ENCODE measurements at regions not wholly inside any gene's neighbourhood (a gene's known extent, or its start where the extent isn't known, plus 50 kb on each side); places are given as distances from the start of the nearest gene placed in this dataset.

- WGBS (ENCODE audit: insufficient coverage), result 33% methylated on average over 8 of the region's 11 CpGs
- no peaks in the 10 kb centered on the region for H3K36me3 ChIP-seq (ENCODE audit: control insufficient read depth, insufficient read depth, low read length)
- H3K27me3 ChIP-seq (ENCODE audit: control insufficient read depth, insufficient read depth, low read length), result no peaks in the 10 kb centered on the region
- H3K4me3 ChIP-seq (ENCODE audit: low read depth, low read length), result no peak overlapping the region
- DNase-seq (ENCODE audit: low read depth in 4 of 6, low spot score in 6 of 6), result peak in 2 of 6 donors; percentile 23 to 82
- peaks cover 11% of the 10 kb centered on the region for H3K4me1 ChIP-seq (ENCODE audit: control insufficient read depth, insufficient read depth, low read length)
- no peak overlapping the region for H3K27ac ChIP-seq (ENCODE audit: low read depth, low read length)
- no peaks in the 10 kb centered on the region for H3K9me3 ChIP-seq (ENCODE audit: control insufficient read depth, insufficient read depth, low read length)
Observed at GRCh38 chr1:21350202-21350885, 60.1 kb upstream of the ECE1 start.

- 82% methylated on average over 2 of the region's 3 CpGs for WGBS (ENCODE audit: insufficient coverage)
- no peak for DNase-seq (ENCODE audit: low read depth in 4 of 6, low spot score in 6 of 6)
- no peaks in the 10 kb centered on the region for H3K27me3 ChIP-seq (ENCODE audit: control insufficient read depth, insufficient read depth, low read length)
- H3K36me3 ChIP-seq (ENCODE audit: control insufficient read depth, insufficient read depth, low read length), result no peaks in the 10 kb centered on the region
- no peak overlapping the region for H3K27ac ChIP-seq (ENCODE audit: low read depth, low read length)
- no peaks in the 10 kb centered on the region for H3K9me3 ChIP-seq (ENCODE audit: control insufficient read depth, insufficient read depth, low read length)
- H3K4me3 ChIP-seq (ENCODE audit: low read depth, low read length), result no peak overlapping the region
- peaks cover 14% of the 10 kb centered on the region for H3K4me1 ChIP-seq (ENCODE audit: control insufficient read depth, insufficient read depth, low read length)
Observed at GRCh38 chr1:21349693-21350092, 59.4 kb upstream of the ECE1 start.

GRCh38 chr1:21347072-21347581 lies 56.9 kb upstream of the ECE1 start:
- 78% methylated on average over 7 of the region's 8 CpGs for WGBS (ENCODE audit: insufficient coverage)
- no peak overlapping the region for H3K27ac ChIP-seq (ENCODE audit: low read depth, low read length)
- H3K9me3 ChIP-seq (ENCODE audit: control insufficient read depth, insufficient read depth, low read length), result no peaks in the 10 kb centered on the region
- no peaks in the 10 kb centered on the region for H3K27me3 ChIP-seq (ENCODE audit: control insufficient read depth, insufficient read depth, low read length)
- no peak overlapping the region for H3K4me3 ChIP-seq (ENCODE audit: low read depth, low read length)
- H3K36me3 ChIP-seq (ENCODE audit: control insufficient read depth, insufficient read depth, low read length), result no peaks in the 10 kb centered on the region
- H3K4me1 ChIP-seq (ENCODE audit: control insufficient read depth, insufficient read depth, low read length), result peaks cover 32% of the 10 kb centered on the region
- DNase-seq (ENCODE audit: low read depth in 4 of 6, low spot score in 6 of 6), result no peak

GRCh38 chr1:21346365-21347071 lies 56.3 kb upstream of the ECE1 start:
- Histone ChIP-seq H3K4me3 (ENCODE audit: low read depth, low read length) (peak overlapping the region; percentile 69), H3K9me3 (ENCODE audit: control insufficient read depth, insufficient read depth, low read length) (no peaks in the 10 kb centered on the region), H3K4me1 (ENCODE audit: control insufficient read depth, insufficient read depth, low read length) (peaks cover 38% of the 10 kb centered on the region), H3K36me3 (ENCODE audit: control insufficient read depth, insufficient read depth, low read length) (no peaks in the 10 kb centered on the region), H3K27me3 (ENCODE audit: control insufficient read depth, insufficient read depth, low read length) (no peaks in the 10 kb centered on the region), H3K27ac (ENCODE audit: low read depth, low read length) (no peak overlapping the region)
- DNase-seq (ENCODE audit: low read depth in 4 of 6, low spot score in 6 of 6), result no peak
- WGBS (ENCODE audit: insufficient coverage), result 59% methylated on average over 13 of the region's 13 CpGs

GRCh38 chr1:21344750-21345443 lies 54.6 kb upstream of the ECE1 start:
- peak overlapping the region; percentile 67 for H3K4me3 ChIP-seq (ENCODE audit: low read depth, low read length)
- no peaks in the 10 kb centered on the region for H3K27me3 ChIP-seq (ENCODE audit: control insufficient read depth, insufficient read depth, low read length)
- H3K27ac ChIP-seq (ENCODE audit: low read depth, low read length), result peak overlapping the region; percentile 57
- DNase-seq (ENCODE audit: low read depth in 4 of 6, low spot score in 6 of 6), result no peak
- H3K4me1 ChIP-seq (ENCODE audit: control insufficient read depth, insufficient read depth, low read length), result peaks cover 49% of the 10 kb centered on the region
- under 1% methylated on average over 74 of the region's 74 CpGs for WGBS (ENCODE audit: insufficient coverage)
- H3K9me3 ChIP-seq (ENCODE audit: control insufficient read depth, insufficient read depth, low read length), result no peaks in the 10 kb centered on the region
- H3K36me3 ChIP-seq (ENCODE audit: control insufficient read depth, insufficient read depth, low read length), result no peaks in the 10 kb centered on the region

GRCh38 chr1:21344098-21344749 lies 54.0 kb upstream of the ECE1 start:
- DNase-seq (ENCODE audit: low read depth in 4 of 6, low spot score in 6 of 6), result peak in 1 of 6 donors; percentile 7
- H3K27me3 ChIP-seq (ENCODE audit: control insufficient read depth, insufficient read depth, low read length), result no peaks in the 10 kb centered on the region
- no peaks in the 10 kb centered on the region for H3K36me3 ChIP-seq (ENCODE audit: control insufficient read depth, insufficient read depth, low read length)
- no peak overlapping the region for H3K27ac ChIP-seq (ENCODE audit: low read depth, low read length)
- H3K9me3 ChIP-seq (ENCODE audit: control insufficient read depth, insufficient read depth, low read length), result no peaks in the 10 kb centered on the region
- H3K4me3 ChIP-seq (ENCODE audit: low read depth, low read length), result peak overlapping the region; percentile 67
- peaks cover 53% of the 10 kb centered on the region for H3K4me1 ChIP-seq (ENCODE audit: control insufficient read depth, insufficient read depth, low read length)
- 37% methylated on average over 13 of the region's 14 CpGs for WGBS (ENCODE audit: insufficient coverage)

- H3K4me1 ChIP-seq (ENCODE audit: control insufficient read depth, insufficient read depth, low read length), result peaks cover 63% of the 10 kb centered on the region
- H3K9me3 ChIP-seq (ENCODE audit: control insufficient read depth, insufficient read depth, low read length), result no peaks in the 10 kb centered on the region
- 56% methylated on average over 6 of the region's 10 CpGs for WGBS (ENCODE audit: insufficient coverage)
- no peaks in the 10 kb centered on the region for H3K27me3 ChIP-seq (ENCODE audit: control insufficient read depth, insufficient read depth, low read length)
- peak overlapping the region; percentile 5 for H3K4me3 ChIP-seq (ENCODE audit: low read depth, low read length)
- H3K36me3 ChIP-seq (ENCODE audit: control insufficient read depth, insufficient read depth, low read length), result peaks cover 3% of the 10 kb centered on the region
- DNase-seq (ENCODE audit: low read depth in 4 of 6, low spot score in 6 of 6), result peak in 1 of 6 donors; percentile 8
- H3K27ac ChIP-seq (ENCODE audit: low read depth, low read length), result peak overlapping the region; percentile 64
Observed at GRCh38 chr1:21342961-21343838, 52.9 kb upstream of the ECE1 start.

- no peak overlapping the region for H3K4me3 ChIP-seq (ENCODE audit: low read depth, low read length)
- peaks cover 76% of the 10 kb centered on the region for H3K4me1 ChIP-seq (ENCODE audit: control insufficient read depth, insufficient read depth, low read length)
- peak overlapping the region; percentile 52 for H3K27ac ChIP-seq (ENCODE audit: low read depth, low read length)
- no peaks in the 10 kb centered on the region for H3K27me3 ChIP-seq (ENCODE audit: control insufficient read depth, insufficient read depth, low read length)
- H3K9me3 ChIP-seq (ENCODE audit: control insufficient read depth, insufficient read depth, low read length), result no peaks in the 10 kb centered on the region
- H3K36me3 ChIP-seq (ENCODE audit: control insufficient read depth, insufficient read depth, low read length), result peaks cover 3% of the 10 kb centered on the region
- no peak for DNase-seq (ENCODE audit: low read depth in 4 of 6, low spot score in 6 of 6)
- WGBS (ENCODE audit: insufficient coverage), result 82% methylated on average over 4 of the region's 10 CpGs
Observed at GRCh38 chr1:21341517-21342078, 51.3 kb upstream of the ECE1 start.

All from spinal cord (tissue), 9 donors.